Adrenal gland (tissue), 5 donors: ENCODE measurements at regions not wholly inside any gene's neighbourhood (a gene's known extent, or its start where the extent isn't known, plus 50 kb on each side); places are given as distances from the start of the nearest gene placed in this dataset.

Experiments used
- POLR2A ChIP-seq, 2 donors: fragments of 450-650 bp; IDR thresholded peaks; one replicate each; pipeline ENCODE4 v1.6.1; 2017; ENCODE audit warnings: antibody characterized with exemption in 2 of 2, mild to moderate bottlenecking in 2 of 2, moderate library complexity in 1 of 2
- TF ChIP-seq, protein P1 (sequence below), 6 experiments: fragments of 450-650 bp in 4 of 6; fragments of 200-600 bp in 2 of 6; sonication (generic) in 1 of 6; IDR thresholded peaks; 1 replicate in 5 of 6; 2 replicates in 1 of 6; pipeline versions ENCODE4 v1.5.1 to v1.8.0; 2016 to 2021; ENCODE audit warnings: antibody characterized with exemption in 6 of 6, mild to moderate bottlenecking in 2 of 6, moderate library complexity in 1 of 6
- donor health status: DM: no; HTN: no; CAD: no.

GRCh38 chr10:117884093-117884492 lies 162.6 kb downstream of the RAB11FIP2 start:
- TF ChIP-seq, protein P1, sequence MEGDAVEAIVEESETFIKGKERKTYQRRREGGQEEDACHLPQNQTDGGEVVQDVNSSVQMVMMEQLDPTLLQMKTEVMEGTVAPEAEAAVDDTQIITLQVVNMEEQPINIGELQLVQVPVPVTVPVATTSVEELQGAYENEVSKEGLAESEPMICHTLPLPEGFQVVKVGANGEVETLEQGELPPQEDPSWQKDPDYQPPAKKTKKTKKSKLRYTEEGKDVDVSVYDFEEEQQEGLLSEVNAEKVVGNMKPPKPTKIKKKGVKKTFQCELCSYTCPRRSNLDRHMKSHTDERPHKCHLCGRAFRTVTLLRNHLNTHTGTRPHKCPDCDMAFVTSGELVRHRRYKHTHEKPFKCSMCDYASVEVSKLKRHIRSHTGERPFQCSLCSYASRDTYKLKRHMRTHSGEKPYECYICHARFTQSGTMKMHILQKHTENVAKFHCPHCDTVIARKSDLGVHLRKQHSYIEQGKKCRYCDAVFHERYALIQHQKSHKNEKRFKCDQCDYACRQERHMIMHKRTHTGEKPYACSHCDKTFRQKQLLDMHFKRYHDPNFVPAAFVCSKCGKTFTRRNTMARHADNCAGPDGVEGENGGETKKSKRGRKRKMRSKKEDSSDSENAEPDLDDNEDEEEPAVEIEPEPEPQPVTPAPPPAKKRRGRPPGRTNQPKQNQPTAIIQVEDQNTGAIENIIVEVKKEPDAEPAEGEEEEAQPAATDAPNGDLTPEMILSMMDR (IDR thresholded peaks at IDR 0.05), result no peak
- no peak for TF ChIP-seq POLR2A (IDR thresholded peaks at IDR 0.05)
